BLaER1 (cell line): ENCODE measurements at regions not wholly inside any gene's neighbourhood (a gene's known extent, or its start where the extent isn't known, plus 50 kb on each side); places are given as distances from the start of the nearest gene placed in this dataset.

Experiments used
- H3K27ac ChIP-seq: shearing (Covaris generic); formaldehyde crosslinking; 2 replicates; pipeline ENCODE4 v1.8.1; 2022
- H3K27me3 ChIP-seq: shearing (Covaris generic); formaldehyde crosslinking; 2 replicates; pipeline ENCODE4 v1.8.1; 2022
- H3K36me3 ChIP-seq: shearing (Covaris generic); formaldehyde crosslinking; 2 replicates; pipeline ENCODE4 v1.8.1; 2022
- H3K4me1 ChIP-seq: shearing (Covaris generic); formaldehyde crosslinking; 2 replicates; pipeline ENCODE4 v1.8.1; 2022
- H3K4me2 ChIP-seq: shearing (Covaris generic); formaldehyde crosslinking; 2 replicates; pipeline ENCODE4 v1.8.1; 2022
- H3K4me3 ChIP-seq: shearing (Covaris generic); formaldehyde crosslinking; 2 replicates; pipeline ENCODE4 v1.8.1; 2022
- H3K9ac ChIP-seq: shearing (Covaris generic); formaldehyde crosslinking; 2 replicates; pipeline ENCODE4 v1.8.1; 2022
- H3K9me3 ChIP-seq: shearing (Covaris generic); formaldehyde crosslinking; 2 replicates; pipeline ENCODE4 v1.8.1; 2022
- H4K20me1 ChIP-seq: shearing (Covaris generic); formaldehyde crosslinking; 2 replicates; pipeline ENCODE4 v1.8.1; 2022
- Cebpa-rat ChIP-seq: shearing (Covaris generic); IDR thresholded peaks from 2 replicates; pipeline ENCODE4 v1.8.1; 2022

- Histone ChIP-seq H4K20me1 (peaks cover 36% of the 10 kb centered on the region), H3K9ac (no peak overlapping the region), H3K4me3 (no peak overlapping the region), H3K36me3 (no peaks in the 10 kb centered on the region), H3K27me3 (peaks cover 20% of the 10 kb centered on the region), H3K4me2 (no peak overlapping the region), H3K27ac (no peak overlapping the region), H3K4me1 (no peaks in the 10 kb centered on the region), H3K9me3 (no peaks in the 10 kb centered on the region)
- TF ChIP-seq Cebpa-rat = no peak
Observed at GRCh38 chr22:48756146-48757111, 1071.2 kb downstream of the BRD1 start.

GRCh38 chr22:48755059-48755949 lies 1072.4 kb downstream of the BRD1 start:
- peaks cover 38% of the 10 kb centered on the region for H4K20me1 ChIP-seq
- H3K4me1 ChIP-seq = no peaks in the 10 kb centered on the region
- H3K27ac ChIP-seq = no peak overlapping the region
- H3K9ac ChIP-seq = no peak overlapping the region
- no peaks in the 10 kb centered on the region for H3K9me3 ChIP-seq
- H3K36me3 ChIP-seq = no peaks in the 10 kb centered on the region
- H3K27me3 ChIP-seq = peaks cover 20% of the 10 kb centered on the region
- TF ChIP-seq Cebpa-rat = no peak
- H3K4me3 ChIP-seq = no peak overlapping the region
- no peak overlapping the region for H3K4me2 ChIP-seq

GRCh38 chr22:48754611-48755058 lies 1073.0 kb downstream of the BRD1 start:
- no peak overlapping the region for H3K9ac ChIP-seq
- peaks cover 44% of the 10 kb centered on the region for H4K20me1 ChIP-seq
- H3K9me3 ChIP-seq = no peaks in the 10 kb centered on the region
- H3K36me3 ChIP-seq = no peaks in the 10 kb centered on the region
- H3K4me1 ChIP-seq = no peaks in the 10 kb centered on the region
- TF ChIP-seq Cebpa-rat = no peak
- H3K4me2 ChIP-seq = no peak overlapping the region
- H3K27ac ChIP-seq = no peak overlapping the region
- peaks cover 20% of the 10 kb centered on the region for H3K27me3 ChIP-seq
- H3K4me3 ChIP-seq = no peak overlapping the region

GRCh38 chr22:48753752-48754517 lies 1073.7 kb downstream of the BRD1 start:
- Histone ChIP-seq H4K20me1 (peaks cover 51% of the 10 kb centered on the region), H3K9ac (no peak overlapping the region), H3K9me3 (no peaks in the 10 kb centered on the region), H3K4me1 (no peaks in the 10 kb centered on the region), H3K27me3 (peaks cover 20% of the 10 kb centered on the region), H3K4me2 (no peak overlapping the region), H3K27ac (no peak overlapping the region), H3K36me3 (no peaks in the 10 kb centered on the region), H3K4me3 (no peak overlapping the region)
- TF ChIP-seq Cebpa-rat = no peak

GRCh38 chr22:48753381-48753730 lies 1074.3 kb downstream of the BRD1 start:
- no peaks in the 10 kb centered on the region for H3K4me1 ChIP-seq
- H3K9me3 ChIP-seq = no peaks in the 10 kb centered on the region
- H3K9ac ChIP-seq = no peak overlapping the region
- no peak overlapping the region for H3K4me3 ChIP-seq
- H3K27ac ChIP-seq = no peak overlapping the region
- no peak for TF ChIP-seq Cebpa-rat
- H3K4me2 ChIP-seq = no peak overlapping the region
- peaks cover 57% of the 10 kb centered on the region for H4K20me1 ChIP-seq
- peaks cover 20% of the 10 kb centered on the region for H3K27me3 ChIP-seq
- no peaks in the 10 kb centered on the region for H3K36me3 ChIP-seq

GRCh38 chr22:48752451-48753380 lies 1075.0 kb downstream of the BRD1 start:
- no peak overlapping the region for H3K4me3 ChIP-seq
- H3K4me2 ChIP-seq = no peak overlapping the region
- H3K27me3 ChIP-seq = peaks cover 20% of the 10 kb centered on the region
- no peaks in the 10 kb centered on the region for H3K36me3 ChIP-seq
- no peaks in the 10 kb centered on the region for H3K9me3 ChIP-seq
- no peak overlapping the region for H3K9ac ChIP-seq
- H3K4me1 ChIP-seq = no peaks in the 10 kb centered on the region
- peaks cover 62% of the 10 kb centered on the region for H4K20me1 ChIP-seq
- no peak for TF ChIP-seq Cebpa-rat
- H3K27ac ChIP-seq = no peak overlapping the region

- Histone ChIP-seq H3K4me1 (no peaks in the 10 kb centered on the region), H3K4me3 (no peak overlapping the region), H3K4me2 (no peak overlapping the region), H3K36me3 (no peaks in the 10 kb centered on the region), H3K9me3 (no peaks in the 10 kb centered on the region), H3K9ac (no peak overlapping the region), H4K20me1 (peaks cover 62% of the 10 kb centered on the region), H3K27me3 (peaks cover 13% of the 10 kb centered on the region), H3K27ac (no peak overlapping the region)
- TF ChIP-seq Cebpa-rat = no peak
Observed at GRCh38 chr22:48751539-48752437, 1075.9 kb downstream of the BRD1 start.
